Mammary epithelial cell (primary cell): ENCODE measurements at regions not wholly inside any gene's neighbourhood (a gene's known extent, or its start where the extent isn't known, plus 50 kb on each side); places are given as distances from the start of the nearest gene placed in this dataset.
"Not testable (repeated sequence)": the region's sequence is repeated elsewhere in the genome, so short reads cannot be mapped to it uniquely, and the experiment has no call there.

ENCODE experiments used
- EZH2 ChIP-seq: IDR thresholded peaks from 2 replicates; pipeline ENCODE4 v1.6.1; 2012; ENCODE audit warnings: low read length, inconsistent platforms, borderline replicate concordance
- TF ChIP-seq, protein P1 (sequence below), 2 donors: IDR thresholded peaks in 1 of 2; conservative IDR thresholded peaks in 1 of 2; 2 replicates each; pipeline ENCODE4 v1.5.1; 2011 to 2012; ENCODE audit warnings: inconsistent platforms in 2 of 2, low read length in 2 of 2, mild to moderate bottlenecking in 2 of 2, control low read depth in 1 of 2, low read depth in 1 of 2; ENCODE audit not compliant: insufficient read depth in 1 of 2; ENCODE audit errors: extremely low read depth in 1 of 2

DNA sequence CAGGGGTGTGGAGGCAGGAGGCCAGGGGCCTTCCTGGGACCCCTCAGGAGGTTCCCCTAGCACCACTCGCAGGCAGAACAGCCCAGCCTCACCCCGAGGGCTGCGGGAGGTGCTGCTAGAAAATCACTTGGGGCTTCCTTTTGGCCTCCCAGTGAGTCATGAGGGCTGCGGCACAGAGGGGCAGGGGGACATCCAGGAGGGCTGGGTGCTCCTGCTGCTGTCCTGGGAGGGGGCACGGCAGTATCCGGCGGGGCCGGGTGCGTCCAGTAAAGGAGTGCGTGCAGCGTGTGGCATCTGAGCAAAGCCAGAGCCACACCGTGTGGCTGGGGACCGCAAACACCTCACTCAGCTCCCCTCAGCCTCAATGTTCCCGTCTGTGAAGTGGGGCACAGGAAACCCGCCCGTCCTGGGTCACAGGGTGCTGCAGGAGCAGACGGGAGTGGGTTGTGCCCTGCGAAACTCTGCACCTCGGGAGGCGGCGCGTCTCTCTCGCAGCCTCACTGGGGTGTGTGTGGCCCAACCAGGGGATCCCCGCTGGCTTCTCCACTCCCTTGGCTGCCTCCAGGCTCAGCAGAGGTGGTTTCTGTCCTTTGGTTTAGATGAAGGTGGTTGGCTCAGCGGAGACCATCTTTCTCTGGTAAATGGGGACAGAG is 117.3 kb upstream of the ZNF469 start:
- TF ChIP-seq, protein P1, sequence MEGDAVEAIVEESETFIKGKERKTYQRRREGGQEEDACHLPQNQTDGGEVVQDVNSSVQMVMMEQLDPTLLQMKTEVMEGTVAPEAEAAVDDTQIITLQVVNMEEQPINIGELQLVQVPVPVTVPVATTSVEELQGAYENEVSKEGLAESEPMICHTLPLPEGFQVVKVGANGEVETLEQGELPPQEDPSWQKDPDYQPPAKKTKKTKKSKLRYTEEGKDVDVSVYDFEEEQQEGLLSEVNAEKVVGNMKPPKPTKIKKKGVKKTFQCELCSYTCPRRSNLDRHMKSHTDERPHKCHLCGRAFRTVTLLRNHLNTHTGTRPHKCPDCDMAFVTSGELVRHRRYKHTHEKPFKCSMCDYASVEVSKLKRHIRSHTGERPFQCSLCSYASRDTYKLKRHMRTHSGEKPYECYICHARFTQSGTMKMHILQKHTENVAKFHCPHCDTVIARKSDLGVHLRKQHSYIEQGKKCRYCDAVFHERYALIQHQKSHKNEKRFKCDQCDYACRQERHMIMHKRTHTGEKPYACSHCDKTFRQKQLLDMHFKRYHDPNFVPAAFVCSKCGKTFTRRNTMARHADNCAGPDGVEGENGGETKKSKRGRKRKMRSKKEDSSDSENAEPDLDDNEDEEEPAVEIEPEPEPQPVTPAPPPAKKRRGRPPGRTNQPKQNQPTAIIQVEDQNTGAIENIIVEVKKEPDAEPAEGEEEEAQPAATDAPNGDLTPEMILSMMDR (conservative IDR thresholded peaks at IDR 0.05 in 1 of 2, IDR thresholded peaks at IDR 0.05 in 1 of 2; ENCODE audit: extremely low read depth in 1 of 2, insufficient read depth in 1 of 2, low read depth in 1 of 2, low read length in 2 of 2): not testable (repeated sequence)
- not testable (repeated sequence) for TF ChIP-seq EZH2
